GM04503 (cell line): ENCODE measurements at regions not wholly inside any gene's neighbourhood (a gene's known extent, or its start where the extent isn't known, plus 50 kb on each side); places are given as distances from the start of the nearest gene placed in this dataset.
"Not testable (repeated sequence)": the region's sequence is repeated elsewhere in the genome, so short reads cannot be mapped to it uniquely, and the experiment has no call there.

Source experiments
- DNase-seq: peaks from one replicate; pipeline ENCODE4 v3.0.0-alpha.2; 2012; ENCODE audit warnings: low read depth

GRCh38 chr10:32217216-32217615, 129.7 kb downstream of the EPC1 start:
- no peak for DNase-seq

GRCh38 chr10:32213838-32214237, 133.1 kb downstream of the EPC1 start:
- DNase-seq: not testable (repeated sequence)

- DNase-seq: no peak
These were observed 136.0 kb downstream of the EPC1 start for GRCh38 chr10:32211046-32211363.

GRCh38 chr10:32210306-32211045, 136.5 kb downstream of the EPC1 start:
- DNase-seq: no peak

- DNase-seq: not testable (repeated sequence)
These were observed 139.0 kb downstream of the EPC1 start for GRCh38 chr10:32208005-32208404.

- DNase-seq: no peak
These were observed 139.4 kb downstream of the EPC1 start for GRCh38 chr10:32207544-32207943.

- DNase-seq: no peak
These were observed 141.3 kb downstream of the EPC1 start for GRCh38 chr10:32205670-32206069.

GRCh38 chr10:32204606-32205005, 142.4 kb downstream of the EPC1 start:
- DNase-seq: no peak

GRCh38 chr10:32199714-32200394, 143.6 kb upstream of the KIF5B start:
- no peak for DNase-seq

- DNase-seq: no peak
These were observed 141.2 kb upstream of the KIF5B start for GRCh38 chr10:32197423-32197822.

GRCh38 chr10:32190890-32191491, 134.8 kb upstream of the KIF5B start:
- DNase-seq: no peak

- no peak for DNase-seq
These were observed 133.3 kb upstream of the KIF5B start for GRCh38 chr10:32189400-32190084.

GRCh38 chr10:32188601-32189000, 132.4 kb upstream of the KIF5B start:
- not testable (repeated sequence) for DNase-seq

GRCh38 chr10:32187686-32188085, 131.5 kb upstream of the KIF5B start:
- no peak for DNase-seq

- DNase-seq: not testable (repeated sequence)
These were observed 127.4 kb upstream of the KIF5B start for GRCh38 chr10:32183652-32184051.

GRCh38 chr10:32182476-32182875, 126.3 kb upstream of the KIF5B start:
- no peak for DNase-seq

GRCh38 chr10:32180390-32181280, 124.4 kb upstream of the KIF5B start:
- no peak for DNase-seq

- DNase-seq: no peak
These were observed 123.6 kb upstream of the KIF5B start for GRCh38 chr10:32179836-32180235.

- not testable (repeated sequence) for DNase-seq
These were observed 121.4 kb upstream of the KIF5B start for GRCh38 chr10:32177594-32177993.

- DNase-seq: no peak
These were observed 119.4 kb upstream of the KIF5B start for GRCh38 chr10:32175629-32176028.

GRCh38 chr10:32174349-32174893, 118.2 kb upstream of the KIF5B start:
- DNase-seq: no peak
